OCI-LY1 (cell line): ENCODE measurements at regions not wholly inside any gene's neighbourhood (a gene's known extent, or its start where the extent isn't known, plus 50 kb on each side); places are given as distances from the start of the nearest gene placed in this dataset.

Experiments
- H2AFZ ChIP-seq: fragments of 200-600 bp; sonication (generic), shearing (Covaris generic); 2 replicates; pipeline ENCODE4 v1.6.0; 2014; ENCODE audit warnings: antibody characterized with exemption, mild to moderate bottlenecking, low read length
- H3F3A ChIP-seq: fragments of 200-600 bp; sonication (generic), shearing (Covaris generic); 2 replicates; pipeline ENCODE4 v1.6.0; 2014; ENCODE audit warnings: mild to moderate bottlenecking, antibody characterized with exemption, low read length, moderate library complexity; ENCODE audit not compliant: insufficient read depth
- H3K27ac ChIP-seq: fragments of 200-600 bp; sonication (generic); 2 replicates; pipeline ENCODE4 v1.5.1; 2014; ENCODE audit warnings: low read length, mixed run types, mild to moderate bottlenecking, low read depth; ENCODE audit not compliant: poor library complexity, severe bottlenecking
- H3K27me3 ChIP-seq: fragments of 200-600 bp; sonication (generic); 2 replicates; pipeline ENCODE4 v1.6.0; 2014; ENCODE audit warnings: antibody characterized with exemption, mild to moderate bottlenecking, low read length, moderate library complexity; ENCODE audit not compliant: insufficient read depth
- H3K36me3 ChIP-seq: fragments of 200-600 bp; sonication (generic); 2 replicates; pipeline ENCODE4 v1.6.1; 2014; ENCODE audit warnings: mild to moderate bottlenecking, antibody characterized with exemption, low read length, moderate library complexity, mixed read lengths; ENCODE audit not compliant: insufficient read depth
- H3K4me1 ChIP-seq: fragments of 200-600 bp; sonication (generic); 2 replicates; pipeline ENCODE4 v1.5.1; 2014; ENCODE audit warnings: mild to moderate bottlenecking, low read length, moderate library complexity; ENCODE audit not compliant: insufficient read depth, severe bottlenecking
- H3K4me2 ChIP-seq: fragments of 200-600 bp; sonication (generic), shearing (Covaris generic); 2 replicates; pipeline ENCODE4 v1.6.1; 2014; ENCODE audit warnings: low read length
- H3K4me3 ChIP-seq: fragments of 200-600 bp; sonication (generic); 2 replicates; pipeline ENCODE4 v1.5.1; 2014; ENCODE audit warnings: low read length, low read depth, mild to moderate bottlenecking, mixed read lengths; ENCODE audit not compliant: poor library complexity, severe bottlenecking
- H3K79me2 ChIP-seq: fragments of 200-600 bp; shearing (Covaris generic); 2 replicates; pipeline ENCODE4 v1.6.1; 2016; ENCODE audit warnings: mixed run types, low read length, mixed read lengths; ENCODE audit not compliant: insufficient read depth
- H3K9ac ChIP-seq: fragments of 200-600 bp; sonication (generic), shearing (Covaris generic); 2 replicates; pipeline ENCODE4 v1.6.1; 2014; ENCODE audit warnings: mild to moderate bottlenecking, low read length, mixed read lengths
- H3K9me2 ChIP-seq: fragments of 200-600 bp; sonication (generic), shearing (Covaris generic); 2 replicates; pipeline ENCODE4 v1.6.1; 2014; ENCODE audit warnings: low read depth, mild to moderate bottlenecking, low read length, mixed read lengths
- H3K9me3 ChIP-seq: fragments of 200-600 bp; shearing (Covaris generic); 2 replicates; pipeline ENCODE4 v1.6.1; 2014; ENCODE audit warnings: low read length, mixed read lengths
- H4K20me1 ChIP-seq: fragments of 200-600 bp; sonication (generic), shearing (Covaris generic); 2 replicates; pipeline ENCODE4 v1.6.0; 2016; ENCODE audit warnings: mild to moderate bottlenecking, low read length; ENCODE audit not compliant: insufficient read depth
- CTCF ChIP-seq: fragments of 200-600 bp; sonication (generic), shearing (Covaris generic); IDR thresholded peaks from 2 replicates; pipeline ENCODE4 v1.5.1; 2017; ENCODE audit warnings: mild to moderate bottlenecking, antibody characterized with exemption, low read length, moderate library complexity, mixed read lengths
- EZH2 ChIP-seq: fragments of 200-600 bp; sonication (generic), shearing (Covaris generic); IDR thresholded peaks from 2 replicates; pipeline ENCODE4 v1.8.0; 2017; ENCODE audit warnings: borderline replicate concordance, mixed run types, mild to moderate bottlenecking, antibody characterized with exemption, low read length, moderate library complexity, mixed read lengths

GRCh38 chr3:20798666-20799065, 612.7 kb upstream of the SGO1 start:
- Histone ChIP-seq H3K36me3 (no peaks in the 10 kb centered on the region), H3F3A (no peaks in the 10 kb centered on the region), H3K27me3 (no peaks in the 10 kb centered on the region), H2AFZ (no peak overlapping the region), H3K4me3 (no peak overlapping the region), H3K9me2 (no peaks in the 10 kb centered on the region), H3K4me2 (no peak overlapping the region), H3K4me1 (no peaks in the 10 kb centered on the region), H3K27ac (no peak overlapping the region), H3K9me3 (no peaks in the 10 kb centered on the region), H3K79me2 (no peaks in the 10 kb centered on the region), H4K20me1 (no peaks in the 10 kb centered on the region), H3K9ac (no peak overlapping the region)
- TF ChIP-seq CTCF (no peak), EZH2 (no peak)

DNA sequence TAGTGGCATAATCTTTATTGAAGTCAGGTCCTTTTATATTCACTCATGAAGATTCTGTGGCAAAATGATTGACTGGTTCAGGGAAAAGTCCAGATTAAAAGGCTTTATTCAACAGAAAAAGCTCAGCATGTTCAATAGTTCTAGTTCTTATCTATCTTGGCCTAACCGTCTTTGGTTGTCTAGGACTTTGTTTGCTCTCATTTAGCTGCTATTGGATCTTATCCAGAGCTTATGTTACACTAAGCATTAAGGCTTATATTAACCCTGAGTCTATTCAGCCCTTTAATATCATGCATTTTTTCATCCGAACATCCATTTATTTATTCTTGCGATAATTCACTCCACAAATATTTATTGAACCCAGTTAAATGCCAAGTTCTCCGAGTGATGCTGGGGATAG, 601.0 kb upstream of the SGO1 start:
- Histone ChIP-seq H3K4me1 (no peaks in the 10 kb centered on the region), H3K27ac (no peak overlapping the region), H2AFZ (no peak overlapping the region), H3K4me2 (no peak overlapping the region), H3K36me3 (no peaks in the 10 kb centered on the region), H3K27me3 (no peaks in the 10 kb centered on the region), H3K9ac (no peak overlapping the region), H3K79me2 (no peaks in the 10 kb centered on the region), H3K9me3 (no peaks in the 10 kb centered on the region), H3F3A (no peaks in the 10 kb centered on the region), H3K4me3 (no peak overlapping the region), H4K20me1 (no peaks in the 10 kb centered on the region), H3K9me2 (no peaks in the 10 kb centered on the region)
- TF ChIP-seq EZH2 (no peak), CTCF (no peak)

DNA sequence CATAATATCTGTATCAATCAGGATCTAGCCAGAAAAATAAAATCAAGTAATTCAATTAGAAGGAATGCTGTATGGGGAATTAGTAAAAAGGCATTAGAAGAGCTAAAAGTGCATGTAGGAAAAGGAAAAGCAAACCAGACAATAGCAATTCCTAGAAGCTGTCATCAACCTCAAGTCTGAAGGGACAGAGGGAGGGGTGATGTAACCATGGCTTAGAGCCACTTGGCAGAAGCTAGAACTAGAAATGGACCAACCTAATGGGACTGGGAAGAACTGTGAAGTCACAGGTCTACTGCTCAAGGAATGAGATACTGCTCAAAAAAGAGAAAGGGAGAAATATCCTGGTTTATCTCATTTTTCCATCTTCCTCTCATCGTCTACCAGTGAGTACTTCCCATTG, 590.7 kb upstream of the SGO1 start:
- no peaks in the 10 kb centered on the region for H3K9me3 ChIP-seq
- no peak overlapping the region for H3K9ac ChIP-seq

More for the DNA sequence above, 590.7 kb upstream of the SGO1 start:
- no peaks in the 10 kb centered on the region for H3K79me2 ChIP-seq
- no peaks in the 10 kb centered on the region for H3K27me3 ChIP-seq
- no peaks in the 10 kb centered on the region for H3K4me1 ChIP-seq
- TF ChIP-seq CTCF (no peak), EZH2 (no peak)
- H4K20me1 ChIP-seq: no peaks in the 10 kb centered on the region
- H3K4me3 ChIP-seq: no peak overlapping the region
- no peaks in the 10 kb centered on the region for H3K36me3 ChIP-seq
- no peak overlapping the region for H3K27ac ChIP-seq
- no peaks in the 10 kb centered on the region for H3K9me2 ChIP-seq
- no peak overlapping the region for H2AFZ ChIP-seq
- no peak overlapping the region for H3K4me2 ChIP-seq
- H3F3A ChIP-seq: no peaks in the 10 kb centered on the region
